ENCODE measurements at regions not wholly inside any gene's neighbourhood (a gene's known extent, or its start where the extent isn't known, plus 50 kb on each side); places are given as distances from the start of the nearest gene placed in this dataset.

DNA sequence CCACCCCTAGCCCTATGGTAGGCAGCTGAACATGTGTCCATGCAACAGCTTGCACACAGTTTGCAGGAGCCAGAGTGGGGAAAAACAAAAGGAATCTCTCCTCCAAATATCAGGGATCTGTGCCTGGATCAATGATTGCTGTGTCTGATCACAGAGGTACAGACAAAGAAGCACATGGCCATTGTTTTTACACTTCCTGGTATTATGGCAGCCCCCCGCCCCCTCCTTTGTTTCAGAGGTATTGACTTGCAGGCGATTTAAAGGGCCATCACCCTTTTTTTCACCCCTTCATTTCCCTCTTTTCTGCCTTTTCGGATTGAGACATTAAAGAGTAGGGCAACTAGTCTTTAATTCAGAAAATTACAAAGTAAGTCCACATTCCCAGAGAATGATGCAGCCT, 453.0 kb upstream of the LUZP2 start:
- DNase-seq (ENCODE audit: low read depth in 3 of 3), result no peak

GRCh38 chr11:24046731-24047130, 450.1 kb upstream of the LUZP2 start:
- DNase-seq (ENCODE audit: low read depth in 3 of 3), result no peak

DNA sequence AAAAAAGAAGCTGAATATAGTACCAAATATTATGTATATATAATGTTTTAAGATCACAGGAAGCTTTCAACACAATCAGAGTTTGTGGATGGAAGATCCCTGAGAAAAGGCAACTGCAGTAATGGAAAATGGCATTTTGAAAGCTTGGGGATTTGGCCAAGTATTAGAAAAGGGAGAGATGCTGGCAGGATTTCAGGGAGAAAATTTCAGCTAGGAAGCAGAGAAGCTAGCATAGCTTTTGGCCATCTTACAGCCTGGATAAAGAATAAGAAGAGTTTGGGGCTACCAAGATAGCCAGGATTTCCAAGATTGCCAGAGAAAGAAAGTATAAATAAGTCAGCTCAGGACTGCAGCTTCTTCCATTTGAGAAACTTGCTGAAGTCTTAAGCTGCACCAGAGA, 440.8 kb upstream of the LUZP2 start:
- DNase-seq (ENCODE audit: low read depth in 3 of 3), result no peak

- no peak for DNase-seq (ENCODE audit: low read depth in 3 of 3)
These were observed 436.7 kb upstream of the LUZP2 start for GRCh38 chr11:24060125-24060524.

- no peak for DNase-seq (ENCODE audit: low read depth in 3 of 3)
These were observed 432.4 kb upstream of the LUZP2 start for GRCh38 chr11:24064309-24064903.

GRCh38 chr11:24068197-24068596, 428.7 kb upstream of the LUZP2 start:
- DNase-seq (ENCODE audit: low read depth in 3 of 3), result no peak

GRCh38 chr11:24070435-24070834, 426.4 kb upstream of the LUZP2 start:
- no peak for DNase-seq (ENCODE audit: low read depth in 3 of 3)

- no peak for DNase-seq (ENCODE audit: low read depth in 3 of 3)
These were observed 418.8 kb upstream of the LUZP2 start for GRCh38 chr11:24078018-24078417.

DNA sequence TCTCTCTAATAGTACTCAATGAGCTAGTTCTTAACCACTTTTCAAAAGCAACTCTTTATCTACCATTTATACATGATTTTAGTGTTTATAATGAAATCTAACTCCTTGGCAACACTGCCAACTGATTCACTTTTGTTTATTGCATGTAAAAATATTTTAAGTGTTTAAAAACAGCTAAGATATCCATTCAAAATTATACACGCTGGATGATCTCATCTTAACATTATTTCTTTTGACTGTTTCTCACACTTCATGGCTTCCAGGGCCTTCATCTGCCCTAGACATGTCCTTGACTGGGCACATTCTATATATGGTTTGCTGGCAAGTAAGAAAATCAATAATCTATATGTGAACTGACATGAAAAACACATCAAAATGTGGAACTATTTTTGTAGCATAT, 414.6 kb upstream of the LUZP2 start:
- DNase-seq (ENCODE audit: low read depth in 3 of 3), result no peak

DNA sequence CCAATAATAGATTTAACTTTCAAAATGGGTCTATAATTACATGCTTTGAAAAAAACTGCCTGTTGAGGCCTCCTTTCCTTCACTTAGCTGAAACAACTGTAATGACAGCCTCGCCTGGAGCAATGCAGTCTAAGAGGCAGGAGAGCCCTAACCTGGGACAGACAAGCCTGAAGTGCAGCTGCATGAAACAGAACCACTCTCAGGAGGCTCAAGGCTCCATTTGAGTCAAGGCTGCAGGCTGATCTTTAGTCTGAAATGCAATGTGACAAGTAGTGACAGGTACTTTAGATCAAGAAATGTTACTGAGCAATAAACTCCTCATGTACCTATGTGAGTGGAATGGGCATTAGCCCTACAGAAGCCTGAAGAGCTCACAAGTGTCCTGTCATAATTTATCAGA, 414.0 kb upstream of the LUZP2 start:
- no peak for DNase-seq (ENCODE audit: low read depth in 3 of 3)

GRCh38 chr11:24084956-24085355, 411.9 kb upstream of the LUZP2 start:
- DNase-seq (ENCODE audit: low read depth in 3 of 3), result no peak

DNA sequence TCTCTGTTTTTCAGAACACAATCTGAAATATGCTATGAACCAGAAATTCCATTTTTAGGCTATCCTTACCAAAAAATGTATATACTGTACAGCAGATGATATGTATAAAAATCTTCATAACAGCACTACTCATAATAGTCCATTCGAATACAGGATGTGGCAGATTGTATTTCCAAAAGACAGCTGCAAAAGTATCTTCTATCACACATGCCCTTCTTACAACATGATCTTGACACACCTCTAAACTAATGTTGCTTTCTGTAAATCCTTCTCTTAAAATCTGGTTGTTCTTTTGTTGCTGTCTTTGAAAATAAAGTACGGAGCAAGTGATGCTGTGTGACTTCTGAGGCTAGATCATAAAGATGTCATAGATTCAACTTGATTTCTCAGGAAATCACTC, 409.9 kb upstream of the LUZP2 start:
- DNase-seq (ENCODE audit: low read depth in 3 of 3), result no peak

- no peak for DNase-seq (ENCODE audit: low read depth in 3 of 3)
These were observed 405.3 kb upstream of the LUZP2 start for GRCh38 chr11:24091594-24091993.

DNA sequence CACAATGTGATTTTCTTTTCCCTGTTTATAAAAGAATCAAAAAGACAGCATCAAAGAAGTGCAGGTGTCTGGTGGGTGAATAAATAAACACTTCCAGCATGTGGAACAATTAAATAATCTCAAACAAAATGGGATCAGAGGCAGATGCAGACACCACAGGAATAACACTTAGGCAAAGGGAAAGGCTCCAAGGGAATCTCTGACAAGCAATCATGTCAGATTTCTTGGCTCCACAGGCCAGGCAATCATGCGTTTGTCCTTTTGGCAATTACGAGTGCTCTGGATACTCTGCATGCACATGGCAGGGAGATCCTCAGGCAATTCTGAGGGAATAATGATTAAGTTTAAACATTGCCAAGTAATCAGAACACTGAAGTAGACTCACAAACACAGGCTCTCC, 403.5 kb upstream of the LUZP2 start:
- no peak for DNase-seq (ENCODE audit: low read depth in 3 of 3)

DNA sequence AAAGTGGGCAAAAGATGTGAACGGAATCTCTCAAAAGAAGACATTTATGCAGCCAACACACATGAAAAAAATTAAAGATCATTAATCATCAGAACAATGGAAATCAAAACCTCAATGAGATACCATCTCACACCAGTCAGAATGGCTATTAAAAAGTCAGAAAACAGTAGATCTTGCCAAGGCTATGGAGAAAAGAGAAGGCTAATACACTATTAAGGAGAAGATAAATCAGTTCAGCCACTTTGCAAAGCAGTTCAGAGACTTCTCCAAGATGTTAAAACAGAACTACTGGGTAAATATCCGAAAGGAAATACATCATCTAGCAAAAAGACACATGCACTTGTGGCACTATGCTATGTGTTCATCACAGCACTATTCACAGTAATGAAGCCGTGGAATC, 388.2 kb upstream of the LUZP2 start:
- no peak for DNase-seq (ENCODE audit: low read depth in 3 of 3)

DNA sequence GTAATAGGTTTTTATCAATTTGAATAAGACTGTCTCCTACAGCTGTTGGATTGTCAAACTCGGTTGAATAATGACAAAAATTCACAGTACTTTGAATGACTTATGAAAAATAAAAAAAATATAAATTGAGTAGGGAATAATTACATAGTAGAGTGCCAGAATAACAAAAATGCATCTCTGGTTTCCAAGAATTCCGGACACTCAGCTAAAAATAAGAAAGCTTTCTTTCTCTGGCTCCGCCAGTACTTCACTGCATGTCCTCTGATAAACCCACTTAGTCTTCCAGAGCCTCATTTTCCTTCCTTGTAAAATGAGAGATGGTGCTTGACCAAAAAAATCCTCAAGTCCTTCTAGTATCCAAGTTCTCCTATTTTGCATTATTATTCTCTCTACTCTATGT, 374.6 kb upstream of the LUZP2 start:
- DNase-seq (ENCODE audit: low read depth in 3 of 3), result no peak

GRCh38 chr11:24124876-24125275, 372.0 kb upstream of the LUZP2 start:
- DNase-seq (ENCODE audit: low read depth in 3 of 3), result no peak

GRCh38 chr11:24131698-24132097, 365.2 kb upstream of the LUZP2 start:
- DNase-seq (ENCODE audit: low read depth in 3 of 3), result no peak

- no peak for DNase-seq (ENCODE audit: low read depth in 3 of 3)
These were observed 364.4 kb upstream of the LUZP2 start for GRCh38 chr11:24132471-24132870.

DNA sequence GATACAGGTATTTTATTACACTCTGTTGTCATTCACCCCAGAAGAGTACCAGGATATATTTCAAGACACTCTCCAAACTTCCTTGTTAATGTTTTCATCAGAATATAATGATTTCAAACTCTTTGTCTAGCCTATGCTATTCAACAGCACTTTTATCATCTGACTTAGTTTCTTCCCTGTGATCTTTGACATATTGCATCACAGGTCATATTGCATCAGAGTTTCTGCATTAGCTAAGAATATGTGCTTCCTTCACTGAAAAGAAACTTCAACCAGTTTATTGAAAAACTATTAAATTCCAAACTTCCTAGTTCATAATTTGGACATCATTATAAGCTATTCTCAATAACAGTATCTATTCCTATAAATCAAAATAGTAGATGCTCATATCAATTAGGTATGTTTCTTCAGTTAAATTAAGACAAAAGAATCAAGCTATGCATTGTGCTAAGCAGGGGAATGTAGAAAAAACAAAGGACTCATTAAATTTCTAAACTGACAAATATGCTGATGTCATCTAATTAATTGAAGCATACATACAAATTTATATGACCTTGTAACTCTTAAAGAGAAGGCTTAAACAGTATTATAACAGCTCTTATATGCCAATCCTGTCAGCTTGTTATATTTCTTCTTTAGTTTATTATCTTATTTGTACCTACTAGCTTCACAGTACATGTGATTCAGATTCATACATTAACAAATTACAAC, 361.8 kb upstream of the LUZP2 start:
- no peak for DNase-seq (ENCODE audit: low read depth in 3 of 3)

GRCh38 chr11:24142062-24142461, 354.8 kb upstream of the LUZP2 start:
- no peak for DNase-seq (ENCODE audit: low read depth in 3 of 3)

- no peak for DNase-seq (ENCODE audit: low read depth in 3 of 3)
These were observed 351.4 kb upstream of the LUZP2 start for GRCh38 chr11:24145411-24145810.

GRCh38 chr11:24153337-24153736, 343.5 kb upstream of the LUZP2 start:
- no peak for DNase-seq (ENCODE audit: low read depth in 3 of 3)

DNA sequence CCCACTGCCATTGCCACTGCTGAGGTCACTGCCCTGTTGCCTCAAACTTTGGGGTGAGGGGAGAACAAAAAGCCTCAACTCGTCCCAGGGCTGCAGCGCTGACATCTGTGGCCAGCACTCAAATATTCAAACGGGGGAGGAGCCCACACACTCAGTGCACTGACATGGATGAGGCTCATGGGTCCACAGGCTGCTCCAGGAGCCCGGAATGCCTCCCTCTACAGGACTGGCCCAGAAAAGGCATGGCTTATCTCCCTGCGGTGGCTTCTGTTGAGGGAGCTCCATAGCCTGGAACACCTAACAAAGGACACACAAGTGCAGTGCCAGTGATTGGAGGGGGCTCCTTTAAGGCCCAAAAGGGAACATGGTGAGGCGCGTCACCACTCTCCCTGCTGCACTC, 341.1 kb upstream of the LUZP2 start:
- DNase-seq (ENCODE audit: low read depth in 3 of 3), result no peak
